HK-2 (cell line): ENCODE measurements at regions not wholly inside any gene's neighbourhood (a gene's known extent, or its start where the extent isn't known, plus 50 kb on each side); places are given as distances from the start of the nearest gene placed in this dataset.
A peak's percentile ranks its signal among the peaks of the same experiment; 100 is the strongest.
"Not testable (repeated sequence)": the region's sequence is repeated elsewhere in the genome, so short reads cannot be mapped to it uniquely, and the experiment has no call there.

Experiments
- DNase-seq: peaks from one replicate; pipeline ENCODE4 v3.0.0-alpha.2; 2018; ENCODE audit not compliant: unreplicated experiment

DNA sequence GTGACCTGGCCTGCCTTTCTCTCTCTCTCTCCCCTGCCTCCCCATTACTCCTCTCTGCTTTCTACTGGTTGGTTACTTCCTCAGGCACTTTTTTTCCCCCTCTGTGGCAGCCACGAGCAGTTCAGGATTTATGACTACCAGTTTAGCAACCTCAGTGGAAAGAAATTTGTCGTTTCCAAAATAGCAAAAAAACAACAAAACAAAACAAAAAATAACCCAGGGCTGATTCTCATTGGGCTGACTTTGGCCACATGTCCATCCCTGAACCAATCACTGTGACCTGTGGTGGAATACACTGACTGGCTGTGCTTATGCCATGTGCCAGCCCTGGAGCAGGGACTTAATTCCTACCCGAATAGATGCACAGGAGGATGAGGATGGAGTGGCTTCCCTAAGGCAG is 137.4 kb downstream of the TFAP2C start:
- DNase-seq = no peak

GRCh38 chr20:56769921-56770600 is 141.0 kb downstream of the TFAP2C start:
- no peak for DNase-seq

DNA sequence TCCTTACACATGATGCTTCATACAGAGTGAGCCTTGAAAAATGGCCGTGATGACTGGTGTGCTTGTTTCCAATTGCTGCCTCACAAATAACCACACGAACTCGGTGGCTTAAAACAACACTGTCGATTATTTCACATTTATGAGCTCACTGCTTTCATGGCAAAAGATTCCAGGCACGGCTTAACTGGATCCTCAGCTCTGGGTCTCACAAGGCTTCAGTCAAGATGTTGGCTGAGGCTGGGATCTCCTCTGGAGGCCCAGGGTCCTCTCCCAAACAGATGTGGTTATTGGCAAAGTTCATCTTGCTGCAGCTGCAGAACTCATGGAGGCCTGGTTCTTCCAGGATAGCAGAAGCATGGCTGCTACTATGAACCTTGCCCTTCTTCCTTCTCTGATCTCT is 144.6 kb downstream of the TFAP2C start:
- no peak for DNase-seq

GRCh38 chr20:56774873-56775272 is 145.8 kb downstream of the TFAP2C start:
- no peak for DNase-seq

GRCh38 chr20:56776345-56776744 is 147.2 kb downstream of the TFAP2C start:
- DNase-seq = no peak

- no peak for DNase-seq
Observed at GRCh38 chr20:56778765-56779195, 149.7 kb downstream of the TFAP2C start.

DNA sequence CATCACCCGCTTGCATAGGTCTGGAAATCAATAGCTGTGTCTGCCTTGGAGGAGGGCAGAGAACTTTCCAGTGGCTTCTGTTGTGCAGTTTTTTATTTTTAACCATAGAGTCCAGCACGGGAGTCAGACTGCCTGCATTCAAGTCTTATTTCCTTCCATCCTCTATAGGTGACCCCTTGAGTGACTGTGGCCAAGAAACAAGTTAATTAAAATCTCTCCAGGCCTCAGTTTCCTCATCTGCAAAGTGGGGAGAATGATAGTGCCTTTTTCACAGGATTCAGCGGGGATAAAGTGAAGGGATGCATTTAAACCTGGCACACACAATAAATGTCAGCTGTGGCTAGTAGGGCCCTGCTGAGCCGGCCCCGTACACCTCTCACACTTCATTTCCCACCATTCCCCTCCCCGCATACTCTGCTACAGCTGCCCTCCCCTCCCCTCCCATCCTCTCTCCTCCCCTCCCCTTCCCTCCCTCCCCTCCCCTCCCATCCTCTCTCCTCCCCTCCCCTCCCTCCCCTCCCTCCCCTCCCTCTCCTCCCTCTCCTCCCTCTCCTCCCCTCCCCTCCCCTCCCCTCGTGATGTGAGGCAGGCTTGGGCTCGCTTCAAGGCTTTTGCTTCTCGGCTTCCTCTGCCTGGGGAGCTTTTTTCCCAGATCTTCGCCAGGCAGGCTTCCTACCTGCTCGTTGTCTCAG is 150.5 kb downstream of the TFAP2C start:
- DNase-seq = no peak

DNA sequence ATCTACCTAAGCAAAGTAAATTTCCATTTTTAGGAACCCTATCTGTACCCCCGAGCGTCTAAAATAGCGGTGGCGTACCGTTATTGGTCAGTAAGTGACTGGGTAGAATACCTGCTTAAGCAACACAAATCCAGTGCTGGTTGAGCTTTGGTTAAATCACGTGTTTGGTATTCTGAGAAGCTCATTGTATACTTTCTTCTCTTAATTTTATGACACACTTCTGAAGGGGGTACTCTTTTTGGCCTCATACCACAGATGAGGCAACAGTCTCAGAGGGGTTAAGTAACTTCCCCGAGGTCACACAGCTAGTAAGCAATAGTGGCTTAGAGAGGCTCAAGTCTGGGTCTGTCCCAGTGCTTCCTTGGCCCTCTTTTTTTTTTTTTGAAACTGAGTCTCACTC is 151.2 kb downstream of the TFAP2C start:
- DNase-seq = no peak

DNA sequence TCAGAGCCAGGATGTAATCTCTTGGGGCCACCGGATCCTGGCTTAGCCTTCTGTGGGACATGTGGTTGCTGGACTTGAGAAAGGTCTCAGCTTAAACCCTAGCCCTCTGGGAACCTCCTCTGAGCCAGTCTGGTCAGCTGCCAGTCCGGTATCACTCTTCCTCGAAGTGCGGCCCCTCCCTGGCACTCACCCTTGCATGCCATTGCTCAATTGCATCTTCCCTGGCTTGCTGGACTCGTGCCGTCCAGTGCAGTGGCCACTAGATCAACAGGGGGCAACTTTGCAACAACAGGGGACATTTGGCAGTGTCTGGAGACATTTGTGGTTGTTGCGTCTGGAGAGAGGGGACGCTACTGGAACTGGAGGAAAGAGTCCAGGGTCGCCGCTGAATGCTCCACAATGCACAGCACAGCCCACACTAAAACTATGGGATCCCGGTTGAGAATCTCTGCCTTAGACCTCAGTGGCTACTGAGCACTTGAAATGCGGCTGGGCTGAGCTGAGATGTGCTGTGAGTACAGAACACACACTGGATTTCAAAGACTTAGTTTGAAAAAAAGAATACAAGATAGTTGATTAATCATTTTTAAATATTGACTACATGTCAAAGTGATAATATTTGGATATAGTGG is 152.1 kb downstream of the TFAP2C start:
- no peak for DNase-seq

GRCh38 chr20:56781987-56782560 is 153.0 kb downstream of the TFAP2C start:
- DNase-seq = not testable (repeated sequence)

DNA sequence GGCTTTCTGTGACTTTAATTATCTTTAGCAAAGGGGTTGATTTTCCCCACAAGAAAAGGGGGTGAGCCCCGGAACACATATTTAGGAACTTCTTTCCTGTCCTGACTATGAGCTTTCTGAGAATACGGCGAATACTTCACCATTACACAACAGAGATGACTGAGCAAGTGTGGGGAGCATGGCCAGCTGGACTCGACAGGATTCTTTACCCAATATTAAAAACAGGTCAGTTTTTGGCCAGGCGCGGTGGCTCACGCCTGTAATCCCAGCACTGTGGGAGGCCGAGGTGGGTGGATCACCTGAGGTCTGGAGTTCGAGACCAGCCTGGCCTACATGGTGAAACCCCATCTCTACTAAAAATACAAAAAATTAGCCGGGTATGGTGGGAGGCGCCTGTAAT is 153.7 kb downstream of the TFAP2C start:
- not testable (repeated sequence) for DNase-seq

DNA sequence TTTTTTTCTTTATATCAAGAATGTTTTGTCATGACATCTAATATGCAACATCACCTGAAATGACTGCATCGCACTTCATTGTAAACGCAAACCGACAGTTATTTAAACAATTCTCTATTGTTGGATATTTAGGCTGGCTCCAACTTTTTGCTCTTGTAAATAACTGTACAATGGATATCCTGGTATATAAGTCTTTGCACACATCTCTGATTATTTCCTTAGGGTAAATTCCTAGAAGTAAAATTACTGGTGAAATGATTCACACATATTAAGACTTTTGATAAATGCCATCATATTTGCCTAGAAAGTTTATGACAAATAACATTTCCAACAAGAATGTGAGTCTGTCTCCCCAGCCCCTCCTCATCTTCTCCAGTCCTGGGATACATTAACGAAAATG is 154.7 kb downstream of the TFAP2C start:
- DNase-seq = no peak

DNA sequence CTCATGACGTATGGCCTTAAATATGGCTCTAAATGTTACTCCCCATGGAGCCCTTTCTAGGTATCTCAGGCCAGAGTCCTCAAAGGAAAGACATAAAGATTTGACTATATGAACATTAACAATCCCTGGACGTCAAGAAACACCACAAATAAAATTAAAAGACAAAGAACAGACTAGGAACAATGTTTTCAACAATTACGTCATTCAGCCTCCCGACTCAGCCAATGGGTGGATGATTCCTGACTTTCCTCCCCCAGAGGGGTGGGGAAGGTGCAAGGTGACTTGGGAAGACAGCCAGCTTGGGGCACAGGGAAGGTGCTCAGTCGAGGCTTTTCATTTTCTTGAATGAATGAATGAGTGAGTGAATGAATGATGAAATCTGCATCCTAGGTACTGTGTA is 157.4 kb downstream of the TFAP2C start:
- DNase-seq = no peak

DNA sequence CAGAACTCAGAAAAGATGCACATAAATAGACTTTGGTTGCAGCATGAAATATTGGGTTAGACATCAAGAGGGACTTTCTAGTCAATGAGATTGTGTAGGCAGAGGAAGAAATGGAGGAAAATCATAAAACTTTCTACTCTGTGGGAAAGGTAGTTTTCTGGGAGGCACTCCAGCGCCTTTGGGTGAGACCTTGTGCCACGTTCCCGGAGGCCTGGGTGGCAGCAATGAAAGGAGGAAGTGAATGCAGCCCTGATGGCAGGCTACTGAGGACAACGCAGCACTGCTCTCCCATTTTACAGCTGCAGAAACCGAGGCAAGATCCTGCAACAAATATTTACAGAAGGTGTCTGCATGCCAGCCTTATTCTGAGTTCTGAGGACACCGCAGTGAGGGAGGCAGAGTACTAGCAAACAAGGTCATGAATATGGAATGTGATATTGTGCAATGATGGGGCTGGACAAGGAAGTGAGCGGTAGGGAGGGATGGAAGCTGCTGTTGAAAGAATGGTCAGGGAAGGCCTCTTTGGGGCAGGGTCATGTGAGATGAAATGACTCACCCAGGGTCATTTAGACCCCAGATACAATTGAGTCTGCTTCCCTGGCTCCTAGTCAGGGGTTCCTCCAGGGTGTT is 159.1 kb downstream of the TFAP2C start:
- DNase-seq = peak; percentile 73

GRCh38 chr20:56788671-56789610 is 159.8 kb downstream of the TFAP2C start:
- no peak for DNase-seq

- DNase-seq = no peak
Observed at GRCh38 chr20:56793916-56794315, 164.8 kb downstream of the TFAP2C start.

- no peak for DNase-seq
Observed at GRCh38 chr20:56795492-56795891, 166.4 kb downstream of the TFAP2C start.

DNA sequence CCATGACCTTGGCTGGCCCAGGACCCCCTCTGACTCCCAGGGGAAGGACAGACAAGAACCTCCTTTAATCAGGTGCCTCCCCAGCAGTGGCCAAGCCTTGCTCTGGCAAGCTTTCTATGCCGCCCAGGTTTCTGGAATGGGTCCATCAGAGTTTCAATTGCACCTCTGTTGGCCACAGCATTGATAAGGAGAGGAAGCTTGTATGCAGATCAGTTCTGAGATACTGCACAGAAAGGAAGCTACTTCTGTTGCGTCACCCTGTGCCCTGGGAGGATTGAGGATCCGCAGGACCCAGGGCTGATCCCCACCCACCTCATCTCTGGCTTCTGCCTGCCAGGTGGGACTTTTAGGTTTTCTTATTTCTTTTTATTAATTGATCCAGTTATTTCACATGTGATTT is 167.2 kb downstream of the TFAP2C start:
- no peak for DNase-seq

- no peak for DNase-seq
Observed at GRCh38 chr20:56797023-56797422, 167.9 kb downstream of the TFAP2C start.

DNA sequence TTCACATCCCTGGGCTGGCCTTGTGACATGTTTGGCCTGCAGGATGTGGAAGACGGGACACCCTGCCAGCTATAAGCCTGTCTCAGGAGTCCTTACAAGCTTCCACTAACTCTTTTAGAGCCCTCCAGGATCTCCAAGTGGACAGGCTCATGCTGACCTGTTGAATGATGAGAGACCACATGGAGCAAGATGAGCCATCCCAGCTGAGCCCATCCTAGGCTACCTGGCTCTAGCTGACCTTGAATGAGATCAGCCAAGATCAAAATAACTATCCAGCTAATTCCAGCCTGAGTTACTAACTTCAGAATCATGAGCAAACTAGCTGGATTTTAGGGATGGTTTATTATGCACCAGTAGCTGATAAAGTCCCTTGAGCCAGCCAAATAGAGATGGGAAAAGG is 169.5 kb downstream of the TFAP2C start:
- DNase-seq = no peak

DNA sequence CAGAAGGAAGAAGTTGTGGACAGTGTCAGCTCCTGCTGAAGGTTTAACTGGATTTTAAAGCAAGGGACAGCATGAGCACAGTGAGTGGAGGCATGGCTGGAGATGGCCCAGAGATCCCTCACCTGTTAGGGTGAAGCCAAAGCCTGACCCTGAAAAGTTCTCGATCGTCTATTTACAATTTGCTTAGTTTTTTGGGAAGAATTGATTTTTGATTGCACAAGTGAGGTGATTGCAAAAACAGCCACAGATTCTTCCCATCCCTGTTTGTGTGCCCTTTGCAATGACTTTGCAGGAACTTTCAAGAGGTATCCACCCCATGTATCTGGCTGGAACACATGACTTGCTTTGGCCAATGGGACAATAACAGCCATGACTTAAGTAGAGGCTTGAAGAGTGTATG is 170.1 kb downstream of the TFAP2C start:
- DNase-seq = no peak
